ENCODE measurements at regions not wholly inside any gene's neighbourhood (a gene's known extent, or its start where the extent isn't known, plus 50 kb on each side); places are given as distances from the start of the nearest gene placed in this dataset.

- Histone ChIP-seq H3K27ac (no peak overlapping the region), H3K27me3 (0 out of 2 replicates have a peak, but pooled peaks cover 3% of the 10 kb centered on the region), H3K4me3 (no peak overlapping the region), H3K9me3 (replicated peaks) (no peaks in the 10 kb centered on the region), H3K36me3 (no peaks in the 10 kb centered on the region), H3K4me1 (no peaks in the 10 kb centered on the region)
- DNase-seq = no peak
Measured at GRCh38 chr5:162391833-162392232, 324.3 kb downstream of the GABRG2 start.

- no peaks in the 10 kb centered on the region for H3K4me1 ChIP-seq
- no peak overlapping the region for H3K27ac ChIP-seq
- no peaks in the 10 kb centered on the region for H3K36me3 ChIP-seq
- 0 out of 2 replicates have a peak, but pooled peaks cover 3% of the 10 kb centered on the region for H3K27me3 ChIP-seq
- no peak overlapping the region for H3K4me3 ChIP-seq
- no peaks in the 10 kb centered on the region for H3K9me3 ChIP-seq (replicated peaks)
- no peak for DNase-seq
Measured at GRCh38 chr5:162392336-162392735, 324.8 kb downstream of the GABRG2 start.

- Histone ChIP-seq H3K4me1 (no peaks in the 10 kb centered on the region), H3K27ac (no peak overlapping the region), H3K36me3 (no peaks in the 10 kb centered on the region), H3K4me3 (no peak overlapping the region), H3K9me3 (replicated peaks) (no peaks in the 10 kb centered on the region), H3K27me3 (0 out of 2 replicates have a peak, but pooled peaks cover 3% of the 10 kb centered on the region)
- peak; percentile 22 to 48 for DNase-seq
Measured at GRCh38 chr5:162393534-162393933, 326.0 kb downstream of the GABRG2 start.

DNA sequence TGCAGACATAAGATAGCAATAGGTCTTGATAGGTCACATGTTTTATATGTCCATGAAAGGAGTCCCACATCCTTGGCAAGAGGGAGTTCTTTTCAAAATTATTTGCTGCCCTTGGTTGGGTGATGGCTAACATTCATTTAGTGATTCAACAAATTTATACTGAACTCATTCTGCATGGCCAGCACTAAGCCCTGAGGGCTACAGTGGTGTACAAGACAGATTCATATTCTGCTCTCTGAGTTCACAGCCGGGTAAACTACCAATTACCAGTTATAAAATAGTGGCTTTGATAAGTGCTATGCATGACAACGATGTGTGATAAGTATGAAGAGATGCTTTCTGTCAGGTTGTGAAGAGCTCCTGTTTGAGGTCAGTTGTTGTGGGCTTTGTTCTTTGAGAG is 340.0 kb downstream of the GABRG2 start:
- Histone ChIP-seq H3K4me1 (no peaks in the 10 kb centered on the region), H3K27me3 (no peaks in the 10 kb centered on the region), H3K36me3 (no peaks in the 10 kb centered on the region), H3K27ac (no peak overlapping the region), H3K9me3 (replicated peaks) (no peaks in the 10 kb centered on the region), H3K4me3 (no peak overlapping the region)
- no peak for DNase-seq

- H3K27ac ChIP-seq = no peak overlapping the region
- no peaks in the 10 kb centered on the region for H3K4me1 ChIP-seq
- no peaks in the 10 kb centered on the region for H3K27me3 ChIP-seq
- no peaks in the 10 kb centered on the region for H3K9me3 ChIP-seq (replicated peaks)
- H3K36me3 ChIP-seq = no peaks in the 10 kb centered on the region
- no peak overlapping the region for H3K4me3 ChIP-seq
- peak in 1 of 2 experiments; percentile 9 for DNase-seq
Measured at GRCh38 chr5:162410365-162410764, 342.8 kb downstream of the GABRG2 start.

DNA sequence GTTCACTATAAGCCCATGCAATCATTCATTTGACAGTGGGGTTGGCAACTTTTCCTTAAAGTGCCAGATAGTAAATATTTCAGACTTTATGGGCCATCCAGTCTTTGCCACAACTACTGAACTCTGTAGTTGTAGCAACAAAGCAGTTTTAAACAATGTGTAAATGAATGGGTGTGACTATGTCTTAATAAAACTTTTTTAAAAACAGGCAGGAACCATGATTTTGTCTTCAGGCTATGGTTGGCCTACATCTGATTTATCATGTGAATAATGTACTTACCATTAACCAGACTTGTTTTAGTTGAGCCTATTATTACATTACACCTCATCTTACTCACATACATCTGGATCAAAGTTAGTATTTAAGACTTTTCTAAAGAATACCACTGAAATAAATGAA is 361.6 kb downstream of the GABRG2 start:
- no peaks in the 10 kb centered on the region for H3K4me1 ChIP-seq

GRCh38 chr5:162434281-162434680 is 366.7 kb downstream of the GABRG2 start:
- Histone ChIP-seq H3K4me1 (no peaks in the 10 kb centered on the region), H3K4me3 (no peak overlapping the region), H3K27ac (no peak overlapping the region), H3K9me3 (replicated peaks) (no peaks in the 10 kb centered on the region), H3K27me3 (no peaks in the 10 kb centered on the region), H3K36me3 (no peaks in the 10 kb centered on the region)
- no peak for DNase-seq

More for the DNA sequence above, 361.6 kb downstream of the GABRG2 start:
- Histone ChIP-seq H3K9me3 (replicated peaks) (no peaks in the 10 kb centered on the region), H3K27me3 (no peaks in the 10 kb centered on the region), H3K27ac (no peak overlapping the region), H3K36me3 (no peaks in the 10 kb centered on the region), H3K4me3 (no peak overlapping the region)
- DNase-seq = no peak

- no peaks in the 10 kb centered on the region for H3K9me3 ChIP-seq (replicated peaks)
- H3K36me3 ChIP-seq = no peaks in the 10 kb centered on the region
- H3K27ac ChIP-seq = no peak overlapping the region
- no peak overlapping the region for H3K4me3 ChIP-seq
- no peak for DNase-seq
- H3K4me1 ChIP-seq = no peaks in the 10 kb centered on the region
- H3K27me3 ChIP-seq = no peaks in the 10 kb centered on the region
Measured at GRCh38 chr5:162436055-162436454, 368.5 kb downstream of the GABRG2 start.

GRCh38 chr5:162444129-162444762 is 376.7 kb downstream of the GABRG2 start:
- Histone ChIP-seq H3K4me3 (no peak overlapping the region), H3K27ac (no peak overlapping the region), H3K9me3 (replicated peaks) (no peaks in the 10 kb centered on the region), H3K4me1 (no peaks in the 10 kb centered on the region), H3K27me3 (no peaks in the 10 kb centered on the region), H3K36me3 (no peaks in the 10 kb centered on the region)
- DNase-seq = no peak

- H3K4me3 ChIP-seq = no peak overlapping the region
- no peaks in the 10 kb centered on the region for H3K4me1 ChIP-seq
- no peaks in the 10 kb centered on the region for H3K9me3 ChIP-seq (replicated peaks)
- H3K27ac ChIP-seq = no peak overlapping the region
- no peaks in the 10 kb centered on the region for H3K27me3 ChIP-seq
- no peaks in the 10 kb centered on the region for H3K36me3 ChIP-seq
- no peak for DNase-seq
Measured at GRCh38 chr5:162456086-162456485, 388.5 kb downstream of the GABRG2 start.

DNA sequence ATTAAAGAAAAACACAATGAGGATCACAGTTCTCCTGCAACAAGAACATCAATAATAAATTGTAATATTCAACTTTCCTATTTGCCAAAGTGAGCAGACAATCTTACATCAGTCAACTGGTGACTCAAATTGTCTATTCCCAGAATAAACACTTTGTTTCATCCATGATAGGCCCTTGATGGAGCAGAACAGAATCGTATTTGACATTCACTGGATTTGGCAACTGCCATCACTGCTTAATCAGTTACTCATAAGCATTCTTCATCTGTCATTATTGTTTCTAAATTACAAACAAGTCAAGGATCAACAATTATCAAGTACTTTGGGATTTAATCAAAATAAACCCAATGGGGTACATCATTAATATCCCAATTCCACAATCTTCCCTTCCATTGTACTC is 398.4 kb downstream of the GABRG2 start:
- no peak overlapping the region for H3K27ac ChIP-seq
- H3K9me3 ChIP-seq (replicated peaks) = no peaks in the 10 kb centered on the region
- DNase-seq = no peak
- H3K36me3 ChIP-seq = no peaks in the 10 kb centered on the region
- no peaks in the 10 kb centered on the region for H3K27me3 ChIP-seq
- no peaks in the 10 kb centered on the region for H3K4me1 ChIP-seq
- H3K4me3 ChIP-seq = no peak overlapping the region

GRCh38 chr5:162473041-162473714 is 405.6 kb downstream of the GABRG2 start:
- no peak overlapping the region for H3K4me3 ChIP-seq
- H3K36me3 ChIP-seq = no peaks in the 10 kb centered on the region
- H3K4me1 ChIP-seq = no peaks in the 10 kb centered on the region
- no peaks in the 10 kb centered on the region for H3K27me3 ChIP-seq
- no peak for DNase-seq
- H3K9me3 ChIP-seq (replicated peaks) = no peaks in the 10 kb centered on the region
- H3K27ac ChIP-seq = no peak overlapping the region

DNA sequence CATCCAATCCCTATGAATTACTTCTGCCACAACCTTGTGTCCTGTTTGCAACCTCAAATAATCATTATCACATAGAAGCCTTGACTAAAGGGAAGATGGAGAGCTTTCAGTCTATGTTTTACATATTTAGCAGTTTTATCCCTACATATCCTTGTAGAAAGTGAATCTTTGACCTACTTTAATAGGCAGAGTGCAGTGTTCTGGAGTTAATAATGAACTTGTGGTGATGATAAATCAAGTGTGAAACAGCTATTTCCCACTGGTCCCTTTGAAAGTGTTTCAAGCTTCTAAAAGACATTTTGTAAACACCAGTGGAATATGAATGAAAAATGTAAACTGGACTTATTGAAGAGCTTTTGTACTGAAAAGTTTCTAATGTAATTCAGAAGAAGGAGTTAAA is 406.7 kb downstream of the GABRG2 start:
- Histone ChIP-seq H3K27me3 (no peaks in the 10 kb centered on the region), H3K4me3 (no peak overlapping the region)
- no peak for DNase-seq

GRCh38 chr5:162484095-162484494 is 416.5 kb downstream of the GABRG2 start:
- H3K27ac ChIP-seq = no peak overlapping the region
- no peak for DNase-seq
- no peak overlapping the region for H3K4me3 ChIP-seq
- H3K4me1 ChIP-seq = peaks cover 4% of the 10 kb centered on the region
- H3K27me3 ChIP-seq = no peaks in the 10 kb centered on the region; the same call in 1 of the 2 replicates
- no peaks in the 10 kb centered on the region for H3K9me3 ChIP-seq (replicated peaks)
- H3K36me3 ChIP-seq = no peaks in the 10 kb centered on the region

More for the DNA sequence above, 406.7 kb downstream of the GABRG2 start:
- Histone ChIP-seq H3K36me3 (no peaks in the 10 kb centered on the region), H3K9me3 (replicated peaks) (no peaks in the 10 kb centered on the region), H3K27ac (no peak overlapping the region), H3K4me1 (no peaks in the 10 kb centered on the region)

DNA sequence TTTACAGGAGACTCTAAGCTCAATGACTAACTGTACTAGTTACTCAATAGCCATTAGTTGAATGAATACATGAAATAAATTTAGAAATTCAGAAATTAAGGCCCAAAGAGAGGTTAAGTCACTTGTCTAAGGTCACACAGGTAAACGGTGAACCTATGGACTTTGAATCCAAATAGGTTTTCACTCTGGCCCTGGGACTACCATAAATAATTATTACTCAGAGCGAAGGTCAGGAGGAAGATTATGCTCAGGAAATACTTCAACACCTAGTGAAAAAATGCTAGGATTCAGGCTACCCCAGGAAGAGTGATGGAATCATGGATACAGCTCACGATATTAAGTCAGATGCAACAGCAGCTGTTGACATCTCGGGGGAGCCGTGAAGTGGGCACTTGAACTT is 417.4 kb downstream of the GABRG2 start:
- Histone ChIP-seq H3K4me1 (peaks cover 4% of the 10 kb centered on the region), H3K27me3 (no peaks in the 10 kb centered on the region; the same call in 1 of the 2 replicates), H3K36me3 (no peaks in the 10 kb centered on the region), H3K9me3 (replicated peaks) (no peaks in the 10 kb centered on the region), H3K27ac (peak overlapping the region; percentile 59), H3K4me3 (no peak overlapping the region)
- DNase-seq = peak in 1 of 2 experiments; percentile 26

All from SJCRH30 (cell line).